Astrocyte (in vitro differentiated cells and primary cell): ENCODE measurements at regions not wholly inside any gene's neighbourhood (a gene's known extent, or its start where the extent isn't known, plus 50 kb on each side); places are given as distances from the start of the nearest gene placed in this dataset.

Source experiments
- CTCF ChIP-seq: IDR thresholded peaks from 2 replicates; pipeline ENCODE4 v1.5.1; 2011; ENCODE audit warnings: low read depth, mild to moderate bottlenecking, inconsistent platforms, low read length, moderate library complexity; ENCODE audit not compliant: insufficient read depth
- EZH2 ChIP-seq: IDR thresholded peaks from 2 replicates; pipeline ENCODE4 v1.6.1; 2012; ENCODE audit warnings: mild to moderate bottlenecking, low read length, inconsistent platforms; ENCODE audit not compliant: insufficient read depth

- no peak for TF ChIP-seq CTCF
- TF ChIP-seq EZH2: no peak
Observed at GRCh38 chr9:120078112-120078511, 501.9 kb downstream of the CDK5RAP2 start.
